ENCODE measurements at regions not wholly inside any gene's neighbourhood (a gene's known extent, or its start where the extent isn't known, plus 50 kb on each side); places are given as distances from the start of the nearest gene placed in this dataset.

DNA sequence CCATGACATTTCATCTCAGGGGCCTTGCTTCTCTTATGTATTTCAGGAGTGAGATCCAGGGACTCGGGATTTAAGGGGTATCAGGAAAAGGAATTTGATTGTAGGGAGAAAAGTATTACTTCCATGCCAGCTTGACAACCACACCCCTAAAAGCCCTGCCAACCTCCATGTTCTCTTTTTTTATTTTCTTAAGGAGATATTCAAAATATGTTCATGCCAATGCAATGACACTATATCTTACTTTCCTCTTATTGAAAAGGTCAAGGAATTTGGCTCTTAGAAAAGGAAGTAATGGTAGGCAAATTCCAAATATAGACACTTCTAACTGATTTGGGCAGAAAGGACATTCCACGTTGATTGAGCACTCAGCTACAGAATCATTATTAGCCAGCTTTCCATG, 407.5 kb upstream of the NECTIN3 start:
- DNase-seq (ENCODE audit: extremely low spot score), result no peak
- TF ChIP-seq, protein P1, sequence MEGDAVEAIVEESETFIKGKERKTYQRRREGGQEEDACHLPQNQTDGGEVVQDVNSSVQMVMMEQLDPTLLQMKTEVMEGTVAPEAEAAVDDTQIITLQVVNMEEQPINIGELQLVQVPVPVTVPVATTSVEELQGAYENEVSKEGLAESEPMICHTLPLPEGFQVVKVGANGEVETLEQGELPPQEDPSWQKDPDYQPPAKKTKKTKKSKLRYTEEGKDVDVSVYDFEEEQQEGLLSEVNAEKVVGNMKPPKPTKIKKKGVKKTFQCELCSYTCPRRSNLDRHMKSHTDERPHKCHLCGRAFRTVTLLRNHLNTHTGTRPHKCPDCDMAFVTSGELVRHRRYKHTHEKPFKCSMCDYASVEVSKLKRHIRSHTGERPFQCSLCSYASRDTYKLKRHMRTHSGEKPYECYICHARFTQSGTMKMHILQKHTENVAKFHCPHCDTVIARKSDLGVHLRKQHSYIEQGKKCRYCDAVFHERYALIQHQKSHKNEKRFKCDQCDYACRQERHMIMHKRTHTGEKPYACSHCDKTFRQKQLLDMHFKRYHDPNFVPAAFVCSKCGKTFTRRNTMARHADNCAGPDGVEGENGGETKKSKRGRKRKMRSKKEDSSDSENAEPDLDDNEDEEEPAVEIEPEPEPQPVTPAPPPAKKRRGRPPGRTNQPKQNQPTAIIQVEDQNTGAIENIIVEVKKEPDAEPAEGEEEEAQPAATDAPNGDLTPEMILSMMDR (IDR thresholded peaks at IDR 0.05; ENCODE audit: control extremely low read depth, extremely low read depth, low read depth, missing control alignments), result no peak
- ChIA-PET CTCF (no interaction called here), POLR2A (no interaction called here)

DNA sequence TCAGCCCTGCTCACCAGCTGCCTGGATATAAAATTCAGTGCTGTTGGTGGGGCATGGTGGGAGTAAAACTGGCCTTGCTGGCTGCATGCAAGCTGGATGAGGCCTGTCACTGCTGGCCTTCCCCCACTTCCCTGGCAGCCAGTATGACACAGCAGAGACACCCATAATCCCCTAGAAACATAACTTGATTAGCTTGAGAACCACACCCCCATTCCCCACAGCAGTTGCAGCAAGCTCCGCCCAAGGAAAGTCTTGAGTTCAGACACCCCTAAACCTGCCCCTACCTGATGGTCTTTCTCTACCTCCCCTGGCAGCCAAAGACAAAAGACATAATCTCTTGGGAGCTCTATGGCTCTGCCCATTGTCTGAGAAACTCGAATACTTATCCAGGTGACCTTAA, 405.1 kb upstream of the NECTIN3 start:
- POLR2A ChIA-PET, result no interaction called here
- CTCF ChIA-PET, result no interaction called here
- DNase-seq (ENCODE audit: extremely low spot score), result no peak
- TF ChIP-seq, protein P1 (IDR thresholded peaks at IDR 0.05; ENCODE audit: control extremely low read depth, extremely low read depth, low read depth, missing control alignments), result no peak

DNA sequence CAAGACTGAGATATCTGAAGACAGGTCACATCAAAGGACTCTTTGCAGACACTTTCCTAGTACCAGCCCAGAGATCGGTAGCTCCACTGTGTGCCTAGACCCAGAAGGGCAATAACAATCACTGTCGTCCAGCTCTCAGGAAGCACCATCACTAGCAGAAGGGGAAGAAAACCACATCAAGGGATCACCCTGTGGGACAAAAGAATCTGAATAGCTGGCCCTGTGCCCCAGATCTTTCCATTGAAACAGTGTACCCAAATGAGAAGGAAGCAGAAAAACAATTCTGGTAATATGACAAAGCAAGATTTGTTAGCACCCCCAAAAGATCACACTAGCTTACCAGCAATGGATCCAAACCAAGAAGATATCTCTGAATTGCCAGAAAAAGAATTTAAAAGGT, 404.4 kb upstream of the NECTIN3 start:
- ChIA-PET POLR2A (no interaction called here), CTCF (no interaction called here)
- DNase-seq (ENCODE audit: extremely low spot score), result no peak
- TF ChIP-seq, protein P1 (IDR thresholded peaks at IDR 0.05; ENCODE audit: control extremely low read depth, extremely low read depth, low read depth, missing control alignments), result no peak

DNA sequence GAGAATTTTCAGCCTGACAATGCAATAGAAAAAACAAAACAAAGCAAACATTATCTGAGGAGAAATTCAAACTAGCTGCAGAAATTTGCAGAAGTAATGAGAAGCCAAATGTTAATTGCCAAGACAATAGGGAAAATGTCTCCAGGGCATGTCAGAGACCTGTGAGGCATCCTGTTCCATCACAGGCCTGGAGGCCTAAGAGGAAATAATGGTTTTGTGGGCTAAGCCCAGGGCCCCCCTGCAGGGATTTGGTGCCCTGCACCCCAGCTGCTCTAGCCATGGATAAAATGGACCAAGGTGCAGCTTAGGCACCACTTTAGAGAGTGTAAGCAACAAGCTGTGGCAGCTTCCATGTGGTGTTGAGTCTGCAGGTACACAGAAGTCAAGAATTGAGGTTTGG, 401.2 kb upstream of the NECTIN3 start:
- ChIA-PET CTCF (interaction anchor here (1.3 kb wide), 1 partner anchor 10 kb away, joined by 3 read pairs; no protein-coding TSS in a partner anchor), POLR2A (no interaction called here)
- TF ChIP-seq, protein P1 (IDR thresholded peaks at IDR 0.05; ENCODE audit: control extremely low read depth, extremely low read depth, low read depth, missing control alignments), result no peak
- no peak for DNase-seq (ENCODE audit: extremely low spot score)

DNA sequence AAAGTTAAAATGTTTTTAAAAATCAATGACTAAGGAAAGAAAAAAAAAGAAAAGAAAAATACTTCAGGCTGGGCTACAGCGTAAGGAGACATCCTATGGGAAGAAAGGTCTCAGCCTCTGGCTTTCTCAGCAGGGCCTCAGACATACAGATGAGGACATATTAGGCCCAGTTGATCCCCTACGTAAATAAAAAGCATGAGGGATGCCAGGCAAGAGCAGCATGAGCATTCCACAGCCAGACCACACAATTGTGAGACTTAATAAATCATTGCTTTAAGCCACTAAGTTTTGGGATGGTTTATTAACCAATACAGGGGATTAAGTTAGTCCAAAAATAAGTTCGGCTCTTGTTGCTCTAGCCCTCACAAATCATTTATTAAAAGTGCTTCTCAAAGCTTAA, 394.1 kb upstream of the NECTIN3 start:
- DNase-seq (ENCODE audit: extremely low spot score), result no peak
- CTCF ChIA-PET, result no interaction called here
- POLR2A ChIA-PET, result no interaction called here
- TF ChIP-seq, protein P1 (IDR thresholded peaks at IDR 0.05; ENCODE audit: control extremely low read depth, extremely low read depth, low read depth, missing control alignments), result no peak

DNA sequence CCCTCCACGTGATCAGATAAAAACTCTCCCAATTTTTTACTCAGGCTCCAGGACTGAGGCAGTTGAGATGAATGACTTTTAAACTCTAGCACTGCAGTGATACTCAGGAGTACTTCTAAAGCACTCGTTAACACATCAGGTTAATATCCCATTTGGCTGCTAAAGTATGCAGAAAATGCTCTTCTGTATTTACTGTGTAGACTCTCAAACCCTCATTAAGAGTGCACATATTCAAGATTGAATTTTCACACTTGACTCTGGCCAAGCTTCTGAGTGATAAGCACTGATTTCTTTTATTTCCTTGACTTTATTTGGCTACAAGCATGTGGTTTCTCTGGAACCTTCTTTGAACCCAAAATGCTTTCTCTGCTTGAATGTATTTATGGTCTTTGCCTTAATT, 392.3 kb upstream of the NECTIN3 start:
- POLR2A ChIA-PET, result no interaction called here
- DNase-seq (ENCODE audit: extremely low spot score), result no peak
- CTCF ChIA-PET, result no interaction called here

More for the DNA sequence above, 392.3 kb upstream of the NECTIN3 start:
- TF ChIP-seq, protein P1 (IDR thresholded peaks at IDR 0.05; ENCODE audit: control extremely low read depth, extremely low read depth, low read depth, missing control alignments), result no peak

All from GM10248 (cell line).